ENCODE measurements at regions not wholly inside any gene's neighbourhood (a gene's known extent, or its start where the extent isn't known, plus 50 kb on each side); places are given as distances from the start of the nearest gene placed in this dataset.

GRCh38 chr2:195300631-195301030 is 356.4 kb upstream of the SLC39A10 start:
- Histone ChIP-seq H3K79me1 (ENCODE audit: low read length) (no peaks in the 10 kb centered on the region), H3K27me3 (ENCODE audit: insufficient read depth, low read length) (no peaks in the 10 kb centered on the region), H3K4me1 (ENCODE audit: control insufficient read depth in 1 of 2, insufficient read depth in 2 of 2, low read length in 2 of 2) (no peaks in the 10 kb centered on the region), H3K36me3 (ENCODE audit: control insufficient read depth in 1 of 2, insufficient read depth in 2 of 2, low read length in 2 of 2) (no peaks in the 10 kb centered on the region), H3K4me2 (ENCODE audit: low read length) (no peak overlapping the region), H2BK120ac (ENCODE audit: insufficient read depth, low read length, poor library complexity) (no peak overlapping the region), H3K27ac (ENCODE audit: low read depth, low read length) (no peak overlapping the region), H2AK5ac (ENCODE audit: low read length) (no peak overlapping the region), H3K4me3 (ENCODE audit: low read depth, low read length) (no peak overlapping the region), H2BK5ac (ENCODE audit: low read depth, low read length, poor library complexity) (no peak overlapping the region), H3K79me2 (ENCODE audit: control insufficient read depth, insufficient read depth, low read length, poor library complexity) (no peaks in the 10 kb centered on the region), H3K18ac (ENCODE audit: low read length) (no peak overlapping the region), H4K12ac (ENCODE audit: low read depth, low read length) (no peak overlapping the region), H2BK12ac (ENCODE audit: low read length) (no peak overlapping the region), H3K14ac (ENCODE audit: low read length) (no peak overlapping the region), H4K8ac (ENCODE audit: low read depth, low read length) (no peak overlapping the region), H3K9me3 (ENCODE audit: insufficient read depth, low read depth, low read length) (no peaks in the 10 kb centered on the region), H3K9ac (ENCODE audit: low read length) (no peak overlapping the region), H4K91ac (ENCODE audit: low read depth, low read length) (no peak overlapping the region), H3K23ac (ENCODE audit: low read length) (no peak overlapping the region), H3K4ac (ENCODE audit: low read depth, low read length) (no peak overlapping the region), H2AFZ (ENCODE audit: insufficient read depth, low read length, poor library complexity) (no peak overlapping the region)
- WGBS (ENCODE audit: extremely low coverage, insufficient coverage, insufficient read length), result no CpG with 5 or more reads among the region's 2 CpGs
- DNase-seq, result no peak

GRCh38 chr2:195299600-195299999 is 357.4 kb upstream of the SLC39A10 start:
- Histone ChIP-seq H3K79me1 (ENCODE audit: low read length) (no peaks in the 10 kb centered on the region), H2BK12ac (ENCODE audit: low read length) (no peak overlapping the region), H4K91ac (ENCODE audit: low read depth, low read length) (no peak overlapping the region), H2AFZ (ENCODE audit: insufficient read depth, low read length, poor library complexity) (no peak overlapping the region), H3K79me2 (ENCODE audit: control insufficient read depth, insufficient read depth, low read length, poor library complexity) (no peaks in the 10 kb centered on the region), H3K27ac (ENCODE audit: low read depth, low read length) (no peak overlapping the region), H3K4ac (ENCODE audit: low read depth, low read length) (no peak overlapping the region), H3K9me3 (ENCODE audit: insufficient read depth, low read depth, low read length) (no peaks in the 10 kb centered on the region), H3K14ac (ENCODE audit: low read length) (no peak overlapping the region), H3K36me3 (ENCODE audit: control insufficient read depth in 1 of 2, insufficient read depth in 2 of 2, low read length in 2 of 2) (no peaks in the 10 kb centered on the region), H4K12ac (ENCODE audit: low read depth, low read length) (no peak overlapping the region), H3K27me3 (ENCODE audit: insufficient read depth, low read length) (no peaks in the 10 kb centered on the region), H2AK5ac (ENCODE audit: low read length) (no peak overlapping the region), H3K18ac (ENCODE audit: low read length) (no peak overlapping the region), H2BK5ac (ENCODE audit: low read depth, low read length, poor library complexity) (no peak overlapping the region), H4K8ac (ENCODE audit: low read depth, low read length) (no peak overlapping the region), H3K4me2 (ENCODE audit: low read length) (no peak overlapping the region), H3K4me3 (ENCODE audit: low read depth, low read length) (no peak overlapping the region), H3K9ac (ENCODE audit: low read length) (no peak overlapping the region), H3K4me1 (ENCODE audit: control insufficient read depth in 1 of 2, insufficient read depth in 2 of 2, low read length in 2 of 2) (no peaks in the 10 kb centered on the region), H2BK120ac (ENCODE audit: insufficient read depth, low read length, poor library complexity) (no peak overlapping the region), H3K23ac (ENCODE audit: low read length) (no peak overlapping the region)
- DNase-seq, result no peak
- no CpG with 5 or more reads among the region's 1 CpG for WGBS (ENCODE audit: extremely low coverage, insufficient coverage, insufficient read length)

GRCh38 chr2:195296490-195296889 is 360.5 kb upstream of the SLC39A10 start:
- H2AK5ac ChIP-seq (ENCODE audit: low read length), result no peak overlapping the region
- no peaks in the 10 kb centered on the region for H3K27me3 ChIP-seq (ENCODE audit: insufficient read depth, low read length)
- H3K18ac ChIP-seq (ENCODE audit: low read length), result no peak overlapping the region
- no peaks in the 10 kb centered on the region for H3K79me1 ChIP-seq (ENCODE audit: low read length)
- H3K27ac ChIP-seq (ENCODE audit: low read depth, low read length), result no peak overlapping the region
- no peak overlapping the region for H2BK12ac ChIP-seq (ENCODE audit: low read length)
- no peak overlapping the region for H4K12ac ChIP-seq (ENCODE audit: low read depth, low read length)
- H3K79me2 ChIP-seq (ENCODE audit: control insufficient read depth, insufficient read depth, low read length, poor library complexity), result no peaks in the 10 kb centered on the region
- no peak overlapping the region for H3K14ac ChIP-seq (ENCODE audit: low read length)
- H3K36me3 ChIP-seq (ENCODE audit: control insufficient read depth in 1 of 2, insufficient read depth in 2 of 2, low read length in 2 of 2), result no peaks in the 10 kb centered on the region
- no peaks in the 10 kb centered on the region for H3K4me1 ChIP-seq (ENCODE audit: control insufficient read depth in 1 of 2, insufficient read depth in 2 of 2, low read length in 2 of 2)
- H4K8ac ChIP-seq (ENCODE audit: low read depth, low read length), result no peak overlapping the region
- no peak overlapping the region for H3K4me2 ChIP-seq (ENCODE audit: low read length)
- H3K9me3 ChIP-seq (ENCODE audit: insufficient read depth, low read depth, low read length), result no peaks in the 10 kb centered on the region
- H3K4me3 ChIP-seq (ENCODE audit: low read depth, low read length), result no peak overlapping the region
- H3K9ac ChIP-seq (ENCODE audit: low read length), result no peak overlapping the region
- WGBS (ENCODE audit: extremely low coverage, insufficient coverage, insufficient read length), result no CpG with 5 or more reads among the region's 1 CpG
- no peak overlapping the region for H4K91ac ChIP-seq (ENCODE audit: low read depth, low read length)
- H2BK5ac ChIP-seq (ENCODE audit: low read depth, low read length, poor library complexity), result no peak overlapping the region
- H3K4ac ChIP-seq (ENCODE audit: low read depth, low read length), result no peak overlapping the region
- no peak for DNase-seq
- no peak overlapping the region for H2AFZ ChIP-seq (ENCODE audit: insufficient read depth, low read length, poor library complexity)
- no peak overlapping the region for H3K23ac ChIP-seq (ENCODE audit: low read length)
- H2BK120ac ChIP-seq (ENCODE audit: insufficient read depth, low read length, poor library complexity), result no peak overlapping the region

DNA sequence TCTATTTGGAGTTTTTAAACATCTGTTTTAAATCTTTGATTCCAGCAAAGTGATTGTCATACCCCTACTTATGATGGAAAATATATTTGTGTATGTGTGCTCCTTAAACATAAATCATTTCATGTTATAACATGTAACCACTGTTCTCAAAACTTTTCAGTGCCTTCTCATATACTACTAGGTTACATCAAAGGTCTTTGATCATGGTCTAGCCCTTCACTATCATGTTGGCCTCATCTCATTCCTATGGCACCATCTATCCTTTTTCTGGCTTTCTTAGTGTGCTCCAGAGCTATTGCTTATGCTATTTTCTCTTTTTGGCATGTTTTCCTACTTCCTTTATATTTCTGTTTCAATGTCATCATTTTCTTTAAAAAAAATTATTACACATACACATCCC is 367.9 kb upstream of the SLC39A10 start:
- no peaks in the 10 kb centered on the region for H3K79me2 ChIP-seq (ENCODE audit: control insufficient read depth, insufficient read depth, low read length, poor library complexity)
- DNase-seq, result no peak
- no peak overlapping the region for H3K14ac ChIP-seq (ENCODE audit: low read length)
- H3K79me1 ChIP-seq (ENCODE audit: low read length), result no peaks in the 10 kb centered on the region
- no peak overlapping the region for H2BK5ac ChIP-seq (ENCODE audit: low read depth, low read length, poor library complexity)
- no peak overlapping the region for H2AK5ac ChIP-seq (ENCODE audit: low read length)
- no peaks in the 10 kb centered on the region for H3K36me3 ChIP-seq (ENCODE audit: control insufficient read depth in 1 of 2, insufficient read depth in 2 of 2, low read length in 2 of 2)
- H3K27me3 ChIP-seq (ENCODE audit: insufficient read depth, low read length), result no peaks in the 10 kb centered on the region
- H2BK120ac ChIP-seq (ENCODE audit: insufficient read depth, low read length, poor library complexity), result no peak overlapping the region
- no peak overlapping the region for H3K23ac ChIP-seq (ENCODE audit: low read length)
- no peaks in the 10 kb centered on the region for H3K9me3 ChIP-seq (ENCODE audit: insufficient read depth, low read depth, low read length)
- H3K18ac ChIP-seq (ENCODE audit: low read length), result no peak overlapping the region
- H4K91ac ChIP-seq (ENCODE audit: low read depth, low read length), result no peak overlapping the region
- H2BK12ac ChIP-seq (ENCODE audit: low read length), result no peak overlapping the region
- H3K4me1 ChIP-seq (ENCODE audit: control insufficient read depth in 1 of 2, insufficient read depth in 2 of 2, low read length in 2 of 2), result no peaks in the 10 kb centered on the region
- no peak overlapping the region for H2AFZ ChIP-seq (ENCODE audit: insufficient read depth, low read length, poor library complexity)
- no peak overlapping the region for H3K27ac ChIP-seq (ENCODE audit: low read depth, low read length)
- no peak overlapping the region for H3K4me3 ChIP-seq (ENCODE audit: low read depth, low read length)
- H4K8ac ChIP-seq (ENCODE audit: low read depth, low read length), result no peak overlapping the region
- H3K9ac ChIP-seq (ENCODE audit: low read length), result no peak overlapping the region
- H3K4me2 ChIP-seq (ENCODE audit: low read length), result no peak overlapping the region
- H4K12ac ChIP-seq (ENCODE audit: low read depth, low read length), result no peak overlapping the region
- no peak overlapping the region for H3K4ac ChIP-seq (ENCODE audit: low read depth, low read length)

All from trophoblast cell (in vitro differentiated cells and primary cell).